GM13976 (cell line): ENCODE measurements at regions not wholly inside any gene's neighbourhood (a gene's known extent, or its start where the extent isn't known, plus 50 kb on each side); places are given as distances from the start of the nearest gene placed in this dataset.
"Not testable (repeated sequence)": the region's sequence is repeated elsewhere in the genome, so short reads cannot be mapped to it uniquely, and the experiment has no call there.

Source experiments
- DNase-seq: peaks from one replicate; pipeline ENCODE4 v3.0.0; 2012; ENCODE audit warnings: low spot score
- in situ Hi-C: fragments of 300-500 bp; cut with MboI; formaldehyde crosslinking; loops from one replicate; pipeline ENCODE4 v1.12.0; 2022; ENCODE audit warnings: low sequenced_read_pairs, mixed read lengths, inconsistent platforms; ENCODE audit not compliant: unreplicated experiment
- TF ChIP-seq, protein P1 (sequence below): IDR thresholded peaks from 2 replicates; pipeline ENCODE4 v1.5.1; 2012; ENCODE audit warnings: borderline replicate concordance, mild to moderate bottlenecking; ENCODE audit not compliant: insufficient read depth; ENCODE audit errors: extremely low read depth, missing control alignments, control extremely low read depth

- in situ Hi-C loops, result no loop called here
- TF ChIP-seq, protein P1, sequence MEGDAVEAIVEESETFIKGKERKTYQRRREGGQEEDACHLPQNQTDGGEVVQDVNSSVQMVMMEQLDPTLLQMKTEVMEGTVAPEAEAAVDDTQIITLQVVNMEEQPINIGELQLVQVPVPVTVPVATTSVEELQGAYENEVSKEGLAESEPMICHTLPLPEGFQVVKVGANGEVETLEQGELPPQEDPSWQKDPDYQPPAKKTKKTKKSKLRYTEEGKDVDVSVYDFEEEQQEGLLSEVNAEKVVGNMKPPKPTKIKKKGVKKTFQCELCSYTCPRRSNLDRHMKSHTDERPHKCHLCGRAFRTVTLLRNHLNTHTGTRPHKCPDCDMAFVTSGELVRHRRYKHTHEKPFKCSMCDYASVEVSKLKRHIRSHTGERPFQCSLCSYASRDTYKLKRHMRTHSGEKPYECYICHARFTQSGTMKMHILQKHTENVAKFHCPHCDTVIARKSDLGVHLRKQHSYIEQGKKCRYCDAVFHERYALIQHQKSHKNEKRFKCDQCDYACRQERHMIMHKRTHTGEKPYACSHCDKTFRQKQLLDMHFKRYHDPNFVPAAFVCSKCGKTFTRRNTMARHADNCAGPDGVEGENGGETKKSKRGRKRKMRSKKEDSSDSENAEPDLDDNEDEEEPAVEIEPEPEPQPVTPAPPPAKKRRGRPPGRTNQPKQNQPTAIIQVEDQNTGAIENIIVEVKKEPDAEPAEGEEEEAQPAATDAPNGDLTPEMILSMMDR, result no peak
- no peak for DNase-seq
Observed at GRCh38 chr4:179325181-179325580, 1882.9 kb upstream of the AGA start.

- in situ Hi-C loops, result no loop called here
- TF ChIP-seq, protein P1, result no peak
- DNase-seq, result no peak
Observed at GRCh38 chr4:179328627-179329026, 1886.4 kb upstream of the AGA start.

DNA sequence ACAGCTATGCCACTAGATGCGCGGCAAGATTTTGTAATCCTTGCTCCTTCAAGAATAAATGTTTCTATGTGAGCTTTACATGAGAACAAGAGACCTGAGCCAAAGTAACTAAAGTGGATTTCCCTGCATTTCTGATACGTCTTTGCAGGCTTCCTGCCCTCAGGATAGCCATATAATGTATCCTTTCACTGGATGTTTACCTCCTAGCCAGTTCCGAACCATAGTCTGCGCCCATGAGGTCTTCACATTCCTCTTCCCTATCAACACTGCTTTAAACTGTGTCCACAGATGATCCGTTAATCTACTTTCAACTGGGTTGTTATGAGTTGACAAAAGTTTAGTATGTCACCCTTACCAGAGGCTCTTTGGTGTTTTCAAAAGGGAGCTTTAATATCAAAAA, 1889.1 kb upstream of the AGA start:
- TF ChIP-seq, protein P1, result no peak
- no peak for DNase-seq
- in situ Hi-C loops, result no loop called here

- TF ChIP-seq, protein P1, result no peak
- DNase-seq, result no peak
- in situ Hi-C loops, result no loop called here
Observed at GRCh38 chr4:179344861-179345260, 1902.6 kb upstream of the AGA start.

GRCh38 chr4:179352221-179352620, 1910.0 kb upstream of the AGA start:
- TF ChIP-seq, protein P1, result no peak
- in situ Hi-C loops, result no loop called here
- DNase-seq, result no peak

GRCh38 chr4:179353786-179354185, 1911.5 kb upstream of the AGA start:
- DNase-seq, result no peak
- in situ Hi-C loops, result no loop called here
- TF ChIP-seq, protein P1, result no peak

DNA sequence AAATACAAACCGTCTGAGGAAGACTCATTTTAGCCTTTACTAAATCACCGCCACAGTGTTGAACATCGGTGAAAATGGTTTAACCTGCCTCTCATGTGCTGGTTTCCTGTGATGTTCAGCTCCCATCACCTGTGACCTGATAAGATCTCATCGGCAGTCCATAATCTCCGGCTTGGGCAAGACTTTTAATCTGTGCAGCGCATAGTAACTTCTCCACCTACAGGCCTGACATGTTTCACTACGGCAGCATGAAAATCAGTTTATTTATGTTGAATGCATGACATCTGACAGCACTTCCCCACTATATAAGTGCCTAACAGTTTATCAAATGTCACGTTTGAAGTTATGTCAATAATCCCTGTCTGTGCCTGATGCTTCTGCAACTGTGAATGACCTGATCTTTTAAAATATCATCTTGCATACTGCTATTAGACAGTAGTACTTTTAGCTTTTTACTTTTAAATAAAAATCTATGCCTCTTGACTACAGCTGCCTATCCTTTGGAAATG, 1919.8 kb upstream of the AGA start:
- no peak for DNase-seq
- TF ChIP-seq, protein P1, result no peak
- in situ Hi-C loops, result no loop called here

- in situ Hi-C loops, DNase-seq: not testable (repeated sequence)
Observed at GRCh38 chr4:179365932-179366331, 1923.7 kb upstream of the AGA start.
